Right lung (tissue), 2 donors: ENCODE measurements at regions not wholly inside any gene's neighbourhood (a gene's known extent, or its start where the extent isn't known, plus 50 kb on each side); places are given as distances from the start of the nearest gene placed in this dataset.

Experiments used
- DNase-seq, 2 donors: peaks; one replicate each; pipeline ENCODE4 v3.0.0-alpha.2; 2013

DNA sequence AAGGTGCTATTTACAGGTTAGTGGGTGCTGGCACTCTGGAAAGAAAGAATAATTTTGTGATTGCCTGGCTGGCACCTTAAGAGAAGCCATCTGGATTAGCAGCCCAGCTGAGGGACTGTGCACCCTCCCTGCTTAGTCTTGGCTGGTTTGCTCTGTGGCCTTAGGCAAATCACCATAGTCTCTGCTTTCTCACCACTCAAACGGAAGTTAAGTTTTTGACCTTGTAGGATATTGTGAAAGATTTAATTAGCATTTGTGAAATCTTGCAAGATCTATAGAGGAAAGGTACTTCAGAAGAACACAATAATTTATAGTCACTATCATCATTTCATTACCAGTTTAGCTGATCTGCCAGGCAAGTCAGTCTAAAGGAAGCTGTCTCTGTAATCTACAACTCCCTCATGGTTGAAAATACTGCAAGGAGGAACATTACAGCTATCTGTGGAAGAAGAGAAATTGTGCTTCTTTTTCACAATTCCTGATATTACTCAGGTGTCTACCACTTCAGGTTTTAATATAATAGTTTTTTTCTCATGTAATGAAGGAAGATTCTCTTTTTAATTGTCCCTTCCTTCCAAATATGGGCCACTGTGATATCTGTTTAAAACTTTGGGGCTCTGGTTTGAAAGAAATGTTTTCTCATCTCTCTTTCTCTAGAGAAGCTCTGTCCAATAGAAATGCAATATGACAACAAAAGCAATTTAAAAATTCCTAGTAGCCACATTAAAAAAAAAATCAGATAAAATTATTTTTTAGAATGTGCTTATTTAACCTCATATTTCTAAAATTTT, 219.6 kb downstream of the PTEN start:
- no peak for DNase-seq

DNA sequence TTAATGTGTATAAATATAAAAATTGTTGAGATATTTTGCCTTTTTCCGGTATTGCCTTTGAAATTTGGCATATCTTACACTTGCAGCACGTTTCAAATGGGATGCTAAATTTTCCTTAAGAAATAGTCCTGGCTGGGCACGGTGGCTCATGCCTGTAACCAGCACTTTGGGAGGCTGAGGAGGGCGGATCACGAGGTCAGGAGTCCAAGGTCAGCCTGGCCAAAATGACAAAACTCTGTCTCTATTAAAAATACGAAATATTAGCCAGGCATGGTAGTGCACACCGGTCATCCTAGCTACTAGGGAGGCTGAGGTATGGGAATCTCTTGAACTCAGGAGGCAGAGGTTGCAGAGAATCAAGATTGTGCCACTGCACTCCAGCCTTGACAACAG, 220.2 kb downstream of the PTEN start:
- DNase-seq = no peak

DNA sequence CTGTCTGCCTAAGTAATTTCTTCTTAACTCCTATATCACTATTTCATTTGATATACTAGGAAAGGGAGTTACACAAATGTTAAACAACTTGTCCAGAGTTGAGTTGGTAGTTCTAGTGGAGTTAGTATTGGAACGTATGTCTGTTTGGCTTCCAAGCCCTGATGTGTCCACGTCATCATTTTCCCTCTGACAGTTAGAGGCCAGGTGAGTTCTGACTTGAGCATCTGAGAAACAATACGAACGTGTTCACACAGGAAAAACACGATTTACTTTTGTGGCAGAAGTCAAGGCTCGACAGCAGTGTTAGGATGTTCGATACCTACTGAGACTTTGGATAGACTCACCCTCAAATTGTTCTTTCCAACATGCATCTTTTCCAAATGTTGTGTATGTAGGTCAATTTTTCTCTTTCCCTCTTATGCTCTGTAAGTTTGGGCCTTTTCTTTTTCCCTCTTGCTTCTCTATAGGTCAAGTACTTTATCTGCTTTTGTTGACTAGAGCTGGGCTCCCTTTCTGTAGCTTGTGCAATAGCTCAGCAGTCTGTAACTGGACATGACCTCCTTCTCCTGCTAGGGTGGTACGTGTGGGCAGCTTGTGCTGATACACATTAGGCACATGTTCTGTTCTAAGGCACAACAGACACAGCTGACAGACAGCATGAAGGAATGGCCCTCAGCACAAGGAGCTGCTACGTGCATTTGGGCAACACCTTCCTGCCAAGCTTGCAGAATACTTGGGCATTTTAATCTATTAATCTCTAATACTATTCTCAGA, 222.9 kb downstream of the PTEN start:
- no peak for DNase-seq

DNA sequence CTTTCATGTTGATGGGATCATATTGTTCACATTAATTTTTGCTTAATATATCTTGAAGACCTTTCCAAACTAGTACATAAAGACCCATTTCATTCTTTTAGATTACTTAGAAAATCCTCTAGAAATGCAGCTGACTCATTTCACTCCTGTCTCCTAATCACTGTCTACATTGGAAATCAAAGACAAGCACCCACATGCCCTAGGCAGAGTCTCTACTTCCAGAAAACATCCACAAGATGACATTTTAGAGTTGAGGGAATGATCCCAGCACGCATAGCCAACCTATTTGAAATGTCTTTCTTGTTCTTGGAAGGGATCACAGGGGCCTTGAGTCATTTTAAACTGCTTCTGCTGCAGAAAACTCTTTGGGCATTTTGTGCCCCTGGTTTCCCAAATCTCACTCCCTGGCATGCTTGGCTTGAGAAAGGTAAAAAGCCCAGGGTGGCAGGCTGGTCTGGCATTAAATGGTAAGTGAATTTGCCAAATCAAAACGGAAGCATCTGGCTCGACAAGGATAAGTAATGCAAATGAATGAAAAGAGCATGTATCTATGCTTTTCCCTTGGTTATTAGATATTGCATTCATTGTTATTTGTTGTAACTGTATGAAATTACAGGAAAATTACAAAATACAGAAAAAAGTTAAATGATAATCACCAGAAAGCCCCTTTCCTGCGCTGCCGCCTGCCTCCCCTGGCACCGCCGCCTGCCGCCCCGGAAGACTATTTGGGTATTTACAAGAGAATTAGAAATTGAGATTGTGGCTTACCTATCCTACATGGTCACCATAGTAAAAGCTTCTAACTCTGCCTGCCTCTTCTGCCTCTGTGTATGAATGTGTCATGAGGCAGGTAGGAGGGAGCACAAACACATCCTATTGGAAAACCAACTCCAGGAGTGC, 225.3 kb downstream of the PTEN start:
- no peak for DNase-seq

DNA sequence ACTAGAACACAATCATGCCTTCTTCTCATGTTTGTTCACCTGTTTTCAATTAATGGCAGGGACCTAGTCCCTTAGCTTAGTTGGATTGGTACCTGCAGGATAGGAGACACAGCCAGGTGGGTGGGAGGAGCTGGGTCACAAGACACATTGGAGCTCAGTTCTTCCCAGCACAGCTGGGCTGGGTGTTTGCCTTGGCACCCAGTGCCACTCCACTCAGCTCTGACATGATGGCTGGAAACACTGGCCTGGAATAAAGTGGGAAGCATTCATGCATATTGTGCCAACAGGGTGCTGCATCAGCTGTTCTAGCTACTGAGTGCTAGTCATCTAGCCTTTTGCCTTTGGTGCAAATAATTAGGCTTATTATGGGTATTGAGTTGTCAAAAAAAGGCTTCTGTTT, 226.1 kb downstream of the PTEN start:
- DNase-seq = no peak

DNA sequence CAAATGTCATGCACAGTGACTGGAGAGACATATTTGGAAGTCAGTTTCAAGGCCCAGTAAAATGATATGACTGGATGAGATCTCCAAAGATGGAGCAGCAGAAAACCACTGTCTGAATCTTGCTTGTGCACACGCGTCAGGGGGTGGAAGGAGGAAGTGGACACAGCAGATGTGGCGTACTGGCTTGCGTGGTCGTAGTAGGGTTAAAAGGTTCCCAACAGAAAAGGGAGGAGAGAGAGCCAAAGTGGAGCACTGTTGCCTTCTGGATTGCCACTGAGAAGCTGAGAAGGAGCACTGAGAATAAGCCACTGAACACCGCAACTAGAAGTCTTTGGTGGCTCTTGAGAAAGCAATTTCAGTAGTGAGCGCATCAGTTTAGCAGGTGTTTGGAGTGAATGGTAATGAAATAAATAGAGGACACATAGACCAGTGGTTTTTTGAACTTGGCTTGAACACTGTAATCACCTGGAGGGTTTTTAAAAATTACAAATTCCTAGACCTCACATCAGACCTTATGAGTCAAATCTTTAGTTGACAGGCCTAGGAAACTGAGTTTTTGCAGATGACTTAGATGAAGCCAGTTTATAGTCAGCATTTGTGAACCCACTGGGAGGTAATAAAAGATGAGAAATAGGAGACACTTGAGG, 227.3 kb downstream of the PTEN start:
- DNase-seq = no peak

DNA sequence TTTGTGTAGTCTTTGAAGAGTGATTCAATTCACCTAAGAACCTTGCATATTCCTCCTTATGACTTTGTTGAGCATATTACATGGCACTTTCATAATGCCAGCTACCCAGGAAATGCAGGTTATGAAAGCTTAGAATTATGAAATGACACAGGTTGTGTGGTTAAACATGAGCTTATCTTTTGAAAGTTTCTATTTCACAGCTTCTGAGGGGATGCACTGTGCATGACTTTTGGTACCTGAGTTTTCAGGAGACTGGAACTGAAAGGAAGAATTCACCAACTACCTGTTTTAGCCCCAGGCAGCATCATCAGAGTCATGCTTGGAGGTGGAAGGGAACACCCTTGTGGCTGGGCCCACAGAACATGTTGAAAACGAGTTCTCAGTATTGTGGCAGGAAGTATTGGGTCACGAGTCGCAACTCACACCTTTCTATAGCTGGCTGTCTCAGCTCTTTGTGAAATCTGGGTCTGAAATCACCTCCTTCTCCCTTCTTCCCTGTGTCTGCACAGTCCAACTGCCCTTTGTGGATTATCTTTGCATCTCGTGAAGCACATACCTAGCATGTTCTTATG, 228.2 kb downstream of the PTEN start:
- no peak for DNase-seq

DNA sequence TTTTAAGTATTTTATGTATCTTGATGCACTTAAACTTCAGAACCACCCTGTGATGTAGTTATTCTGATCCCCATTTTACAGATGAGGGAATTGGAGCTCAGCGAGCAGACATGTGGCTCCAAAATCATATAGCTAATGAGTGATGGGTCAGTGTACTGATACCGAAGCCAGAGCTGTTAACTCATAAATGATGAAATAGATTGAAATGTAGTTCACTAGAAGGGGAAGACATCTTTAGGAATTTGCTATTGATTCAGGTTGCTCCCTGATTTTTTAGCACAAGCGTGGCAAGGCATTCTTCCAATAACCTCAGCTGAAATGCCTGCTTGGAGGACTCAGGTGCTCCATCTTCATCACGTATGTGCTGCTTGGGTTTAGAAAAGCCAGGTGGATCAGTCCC, 228.8 kb downstream of the PTEN start:
- DNase-seq = no peak

DNA sequence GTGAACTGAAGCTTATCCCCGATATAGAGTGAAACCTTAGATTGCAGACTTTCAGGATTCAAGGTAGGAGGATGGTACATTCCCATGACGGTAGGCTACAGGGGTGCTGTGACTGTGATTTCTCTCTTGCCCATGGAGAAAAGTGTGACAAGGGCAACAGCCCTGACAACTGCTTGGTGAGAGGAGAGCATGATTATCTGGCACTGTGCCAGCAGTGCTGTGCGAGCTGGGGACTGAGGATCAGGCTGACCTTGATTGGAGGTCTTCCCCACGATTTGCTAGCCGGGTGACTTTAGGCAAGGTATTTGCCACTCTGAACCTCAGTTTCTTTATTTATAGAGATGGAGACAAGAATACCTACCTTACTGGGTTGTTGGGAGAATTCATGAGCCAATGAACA, 229.5 kb downstream of the PTEN start:
- no peak for DNase-seq

DNA sequence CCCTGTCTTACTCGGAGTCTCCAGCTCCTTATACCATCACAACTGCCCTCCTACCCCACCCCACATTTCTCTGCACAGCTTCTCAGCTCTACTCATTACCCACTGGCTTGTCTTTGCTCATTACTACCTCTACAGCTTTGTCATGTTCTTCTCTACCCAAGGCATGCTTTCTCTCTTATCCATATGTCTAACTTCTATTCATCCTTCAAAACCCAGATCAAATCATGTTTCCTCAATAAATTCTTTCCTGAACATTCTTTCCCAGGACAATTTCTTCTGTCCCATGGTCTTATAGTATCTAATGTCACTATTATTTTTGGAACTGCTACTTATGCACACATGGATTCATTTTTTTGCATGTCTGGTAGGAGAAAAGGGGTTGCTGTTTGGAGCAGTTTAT, 231.4 kb downstream of the PTEN start:
- no peak for DNase-seq

DNA sequence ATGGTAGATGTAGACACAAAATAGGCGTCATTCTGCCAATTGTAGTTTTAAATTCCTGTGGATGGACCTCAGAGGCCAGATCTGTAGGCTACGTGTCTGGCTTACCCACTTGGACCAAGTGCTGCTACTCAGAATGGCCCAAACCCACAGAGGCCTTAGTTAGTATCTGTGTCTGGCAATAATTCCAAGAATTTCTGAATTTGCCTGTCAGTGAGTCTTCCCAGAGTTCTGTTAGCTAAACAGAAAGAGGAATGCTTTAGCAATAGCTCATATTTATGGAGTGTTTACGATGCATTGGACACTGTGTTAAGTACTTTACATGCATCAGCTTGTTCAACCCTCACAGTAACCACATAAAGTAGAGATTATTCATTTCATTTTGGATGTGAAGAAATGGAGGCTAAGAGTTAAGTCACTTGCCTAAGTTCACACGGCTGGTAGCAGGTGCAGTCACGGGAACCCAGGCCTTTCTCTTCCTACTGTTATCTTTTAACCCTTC, 231.8 kb downstream of the PTEN start:
- DNase-seq = peak; percentile 42 to 49

DNA sequence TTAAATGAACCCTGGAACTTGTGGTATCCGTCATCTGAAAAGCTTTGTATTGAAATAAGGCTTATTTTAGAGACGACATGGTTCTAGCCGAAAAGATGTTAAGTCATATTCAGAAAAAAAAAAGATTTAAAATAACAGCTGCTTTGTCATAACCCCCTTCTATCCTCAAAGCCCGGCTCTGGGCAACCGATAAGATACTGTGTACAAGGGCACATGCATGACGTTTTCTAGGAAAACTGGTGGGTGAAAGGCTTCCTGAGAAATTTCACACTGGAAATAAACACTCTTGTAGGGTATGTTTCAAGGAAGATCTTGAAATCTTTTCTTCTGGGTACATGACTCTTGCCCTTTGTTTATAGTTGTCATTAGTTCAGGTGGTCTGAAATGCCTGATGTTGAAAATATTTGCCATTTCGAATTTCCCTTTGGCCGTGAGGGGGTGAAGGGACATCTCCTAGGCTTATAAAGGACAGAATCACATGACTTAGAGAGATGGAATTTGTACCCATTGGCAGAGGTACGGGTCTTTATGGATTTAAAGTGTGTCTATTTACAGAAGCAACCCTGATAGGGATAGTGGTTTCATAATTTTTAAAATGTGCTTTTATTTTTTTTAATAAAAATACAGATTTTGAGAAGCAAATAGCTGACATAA, 232.5 kb downstream of the PTEN start:
- DNase-seq = no peak

DNA sequence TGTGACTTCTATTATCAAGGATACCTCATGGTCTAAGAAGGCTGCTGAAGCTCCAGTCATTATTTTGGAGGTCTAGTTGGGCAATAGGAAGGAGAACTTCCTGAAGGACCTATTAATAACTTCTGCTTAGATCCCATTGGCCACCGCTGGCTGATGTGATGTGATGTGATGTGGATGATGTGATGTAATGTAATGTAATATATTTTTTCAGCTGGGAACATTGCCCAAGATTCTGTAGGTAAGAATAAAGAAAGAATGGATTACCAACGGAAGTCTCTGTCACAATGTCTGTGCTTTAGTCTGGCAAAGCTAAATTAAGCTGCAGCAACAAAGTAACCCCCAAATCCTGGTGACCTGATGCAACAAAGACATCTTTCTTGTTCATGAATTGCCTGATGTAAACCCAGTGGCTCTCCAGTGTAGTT, 233.7 kb downstream of the PTEN start:
- DNase-seq = no peak

DNA sequence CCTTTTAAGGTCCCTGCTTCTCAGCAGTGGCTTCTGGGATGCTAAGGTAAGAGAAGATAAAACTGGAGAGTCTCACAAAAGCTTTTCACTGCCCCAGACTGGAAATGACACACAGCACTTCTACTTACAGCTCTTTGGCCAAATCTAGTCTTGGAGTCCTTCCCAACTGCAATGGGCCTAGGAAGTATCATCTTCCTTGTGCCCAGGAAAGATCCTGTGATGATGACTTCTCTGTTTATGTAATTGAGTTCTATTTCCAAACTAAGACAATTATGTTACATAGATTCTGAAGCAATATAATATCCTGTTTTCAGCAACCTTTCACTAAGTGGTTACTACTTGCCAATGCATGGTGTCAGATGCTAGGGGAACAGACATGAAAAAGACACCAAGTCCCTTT, 234.1 kb downstream of the PTEN start:
- DNase-seq = no peak

DNA sequence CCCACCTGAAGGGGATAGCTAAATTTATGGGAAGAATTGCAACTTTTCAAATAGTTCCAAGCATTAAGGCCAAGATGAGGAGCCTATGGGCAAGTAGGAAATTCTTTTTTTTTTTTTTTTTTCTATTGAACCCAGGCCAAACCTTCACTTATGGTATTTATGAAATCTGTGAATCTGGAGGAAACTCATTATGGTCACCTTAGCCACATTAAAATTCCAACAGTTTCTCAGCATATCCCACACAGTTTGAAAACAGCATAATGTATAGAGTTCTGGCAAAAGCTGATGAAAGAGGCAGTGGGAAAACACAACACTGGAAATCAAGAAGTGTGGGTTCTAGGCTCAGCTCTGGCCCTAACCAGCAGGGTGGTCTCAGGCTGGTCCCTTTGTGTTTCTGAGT, 236.9 kb downstream of the PTEN start:
- no peak for DNase-seq

DNA sequence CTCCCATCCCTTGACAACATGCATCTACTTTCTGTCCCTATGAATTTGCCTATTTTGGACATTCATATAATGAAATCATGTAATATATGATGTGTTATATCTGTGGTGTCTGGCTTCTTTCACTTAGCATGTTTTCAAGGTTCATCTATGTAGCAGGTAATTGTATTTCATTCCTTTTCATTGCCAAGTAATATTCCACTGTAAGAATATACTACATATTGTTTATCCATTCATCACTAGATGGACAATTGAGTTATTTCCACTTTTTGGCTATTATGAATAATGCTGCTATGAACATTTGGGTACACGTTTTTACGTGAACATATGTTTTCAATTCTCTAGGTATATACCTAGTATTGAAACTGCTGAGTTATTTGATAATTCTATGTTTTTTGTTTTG, 238.2 kb downstream of the PTEN start:
- no peak for DNase-seq

DNA sequence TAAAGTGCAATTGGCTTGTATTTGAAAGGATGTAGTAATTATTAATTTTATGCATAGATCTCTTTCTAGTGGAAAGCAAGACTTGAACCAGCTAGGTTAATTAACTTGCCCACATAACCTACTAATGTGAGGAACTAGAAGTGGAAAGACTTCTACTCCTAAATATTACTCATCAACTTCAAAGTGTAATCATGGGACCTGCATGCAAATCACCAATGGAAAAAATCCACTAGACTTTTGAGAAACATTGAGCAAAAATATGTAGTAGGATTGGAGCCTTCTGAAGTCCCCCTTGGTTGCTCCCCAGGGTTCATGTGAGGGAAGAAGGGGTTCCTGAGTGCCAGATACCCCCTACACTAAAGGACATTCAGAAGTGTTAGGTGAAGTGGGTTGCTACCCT, 240.2 kb downstream of the PTEN start:
- DNase-seq = no peak

DNA sequence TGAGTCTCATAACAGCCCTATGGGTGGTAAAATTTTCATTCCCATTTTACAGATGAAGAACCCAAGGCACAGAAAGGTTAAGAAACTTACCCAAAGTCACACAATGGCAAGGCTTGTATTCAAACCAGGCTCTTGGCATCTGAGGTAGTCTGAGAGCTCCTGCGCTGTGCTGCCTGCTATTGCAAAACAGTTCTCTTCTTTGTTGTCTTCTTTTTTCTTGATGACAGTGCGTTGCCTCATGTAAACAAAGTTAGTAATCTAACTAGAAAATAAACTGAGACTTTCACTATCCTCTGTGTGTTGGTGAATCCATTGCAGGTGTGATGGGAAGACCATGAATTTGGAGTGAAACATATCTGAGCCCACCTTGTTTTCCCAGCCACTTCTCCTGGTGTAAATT, 240.8 kb downstream of the PTEN start:
- DNase-seq = no peak

DNA sequence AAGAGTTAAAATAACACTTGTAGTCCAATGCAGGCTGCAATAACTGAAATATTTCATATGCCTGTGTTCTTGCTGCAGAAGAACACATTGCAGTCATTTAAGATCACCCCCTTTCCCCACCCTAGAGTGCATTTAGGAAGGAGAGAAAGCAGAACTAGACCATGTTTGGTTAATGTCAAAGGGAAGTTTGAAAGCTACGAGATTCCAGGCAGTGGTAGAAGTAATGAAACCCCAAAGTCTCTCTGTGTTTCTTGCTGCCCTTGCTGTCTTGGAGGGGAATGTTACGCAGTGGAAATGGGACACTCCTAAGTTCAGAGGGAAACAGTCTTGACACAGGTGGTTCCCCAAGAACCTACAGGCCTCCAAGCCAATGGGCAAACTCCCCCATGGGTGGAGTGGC, 242.9 kb downstream of the PTEN start:
- DNase-seq = no peak

DNA sequence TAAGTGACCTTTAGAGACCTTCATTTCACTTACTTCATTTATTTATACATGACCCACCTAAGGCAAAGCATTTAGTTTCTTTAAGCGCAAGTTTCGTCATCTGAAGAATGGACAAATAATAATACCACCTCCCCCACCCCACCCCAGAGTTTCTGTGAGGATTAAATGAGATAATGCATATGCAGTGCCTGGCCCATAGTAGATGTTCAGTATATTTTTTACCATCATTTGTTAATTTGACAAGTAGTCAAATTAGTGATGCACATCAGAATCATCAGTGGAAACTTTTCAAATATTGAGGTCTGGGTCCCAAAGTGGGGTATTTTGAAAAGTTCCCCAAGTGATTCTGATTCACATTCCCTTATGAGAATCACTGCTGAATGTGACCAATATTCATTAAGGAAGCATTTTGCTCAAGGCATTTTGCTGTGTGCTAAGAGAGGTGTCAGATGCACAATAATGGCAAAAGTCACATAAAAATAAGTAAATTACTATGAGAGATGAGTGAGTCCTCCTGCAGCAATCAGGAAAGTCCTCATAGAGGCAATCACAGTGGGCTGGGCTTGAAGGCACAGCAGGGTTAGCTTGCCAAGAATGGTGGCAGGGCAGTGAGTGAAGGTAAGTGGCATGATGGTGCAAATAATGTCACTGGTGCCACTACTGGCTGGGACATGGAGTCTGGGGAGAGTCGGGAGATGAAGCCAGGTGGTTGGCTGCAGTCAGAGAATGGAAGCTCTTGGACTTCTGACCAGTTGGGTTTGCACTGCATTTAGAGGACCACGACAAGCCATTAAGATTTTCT, 244.1 kb downstream of the PTEN start:
- no peak for DNase-seq
